RCC 7860 (cell line): ENCODE measurements at regions not wholly inside any gene's neighbourhood (a gene's known extent, or its start where the extent isn't known, plus 50 kb on each side); places are given as distances from the start of the nearest gene placed in this dataset.

Source experiments
- DNase-seq: peaks from one replicate; pipeline ENCODE4 v3.0.0-alpha.2; 2015; ENCODE audit warnings: low spot score
- FAIRE-seq: peaks from 2 replicates; lab custom pipeline; 2012; peaks lifted over from hg19 to GRCh38; lab: Jason Lieb, UNC

- DNase-seq = no peak
- no peak for FAIRE-seq
Measured at GRCh38 chr7:50178166-50178565, 85.1 kb upstream of the ZPBP start.

GRCh38 chr7:50174948-50175347, 81.9 kb upstream of the ZPBP start:
- no peak for FAIRE-seq

GRCh38 chr7:50166997-50167965, 74.2 kb upstream of the ZPBP start:
- DNase-seq (no peak), FAIRE-seq (no peak)

More at GRCh38 chr7:50174948-50175347, 81.9 kb upstream of the ZPBP start:
- no peak for DNase-seq

GRCh38 chr7:50164559-50165170, 71.6 kb upstream of the ZPBP start:
- DNase-seq (no peak), FAIRE-seq (no peak)

- DNase-seq (no peak), FAIRE-seq (no peak)
Measured at GRCh38 chr7:50160206-50160605, 67.2 kb upstream of the ZPBP start.

- no peak for DNase-seq
- FAIRE-seq = no peak
Measured at GRCh38 chr7:50159154-50159553, 66.1 kb upstream of the ZPBP start.

- no peak for DNase-seq
- FAIRE-seq = no peak
Measured at GRCh38 chr7:50156706-50157105, 63.7 kb upstream of the ZPBP start.

GRCh38 chr7:50156163-50156562, 63.1 kb upstream of the ZPBP start:
- DNase-seq = no peak
- no peak for FAIRE-seq

- DNase-seq (no peak), FAIRE-seq (no peak)
Measured at GRCh38 chr7:50155755-50156154, 62.7 kb upstream of the ZPBP start.

GRCh38 chr7:50153995-50154394, 60.9 kb upstream of the ZPBP start:
- no peak for FAIRE-seq
- DNase-seq = no peak

GRCh38 chr7:50153148-50153547, 60.1 kb upstream of the ZPBP start:
- DNase-seq (no peak), FAIRE-seq (no peak)

- DNase-seq = no peak
- no peak for FAIRE-seq
Measured at GRCh38 chr7:50152486-50152885, 59.4 kb upstream of the ZPBP start.

GRCh38 chr7:50151661-50152060, 58.6 kb upstream of the ZPBP start:
- no peak for DNase-seq
- FAIRE-seq = no peak

GRCh38 chr7:50151001-50151400, 58.0 kb upstream of the ZPBP start:
- FAIRE-seq (no peak), DNase-seq (no peak)

GRCh38 chr7:50149369-50149768, 56.3 kb upstream of the ZPBP start:
- FAIRE-seq = no peak
- DNase-seq = no peak

GRCh38 chr7:50147951-50148808, 55.1 kb upstream of the ZPBP start:
- FAIRE-seq = no peak
- no peak for DNase-seq

- FAIRE-seq = no peak
Measured at GRCh38 chr7:50146692-50147091, 53.6 kb upstream of the ZPBP start.

GRCh38 chr7:50145801-50146338, 52.8 kb upstream of the ZPBP start:
- FAIRE-seq (no peak), DNase-seq (no peak)

More at GRCh38 chr7:50146692-50147091, 53.6 kb upstream of the ZPBP start:
- DNase-seq = no peak

- DNase-seq = no peak
- FAIRE-seq = no peak
Measured at GRCh38 chr7:50145226-50145625, 52.2 kb upstream of the ZPBP start.
